WTC11 (cell line): ENCODE measurements at regions not wholly inside any gene's neighbourhood (a gene's known extent, or its start where the extent isn't known, plus 50 kb on each side); places are given as distances from the start of the nearest gene placed in this dataset.

Experiments used
- ATAC-seq: fragments of 200-7000 bp; cut with Tn5 transposase; 2 replicates; pipeline ENCODE4 v1.10.0; 2021; ENCODE audit warnings: mild to moderate bottlenecking, moderate library complexity
- CTCF ChIA-PET: fragments of 300-600 bp; sonication (Branson Sonifier 250); formaldehyde crosslinking; loops from one replicate; lab custom pipeline; 2021; ENCODE audit warnings: antibody characterized with exemption; lab: Charles Lee
- POLR2A ChIA-PET: fragments of 350-600 bp; sonication (Branson Sonifier 250); formaldehyde crosslinking; loops from one replicate; lab custom pipeline; 2021; ENCODE audit warnings: antibody characterized with exemption; lab: Charles Lee
- DNase-seq: peaks from one replicate; pipeline ENCODE4 v3.0.0; 2021; ENCODE audit warnings: low spot score
- H3K27ac Mint-ChIP-seq: 2 replicates; pipeline ENCODE4 v1.8.0; 2021; ENCODE audit warnings: mixed read lengths
- H3K27me3 Mint-ChIP-seq: 2 replicates; pipeline ENCODE4 v1.8.0; 2021; ENCODE audit warnings: low read depth, mild to moderate bottlenecking, moderate library complexity, mixed read lengths
- H3K36me3 Mint-ChIP-seq: 2 replicates; pipeline ENCODE4 v1.8.0; 2021; ENCODE audit warnings: mixed read lengths
- H3K4me1 Mint-ChIP-seq: 2 replicates; pipeline ENCODE4 v1.8.0; 2022; ENCODE audit warnings: mixed read lengths
- H3K4me3 Mint-ChIP-seq: 2 replicates; pipeline ENCODE4 v1.8.0; 2021; ENCODE audit warnings: mild to moderate bottlenecking, moderate library complexity, mixed read lengths
- H3K9me3 Mint-ChIP-seq: 2 replicates; pipeline ENCODE4 v1.8.0; 2021; ENCODE audit warnings: mixed read lengths
- AFF4 ChIP-seq: sonication (generic); formaldehyde crosslinking; IDR thresholded peaks from 2 replicates; pipeline ENCODE4 v1.8.1; 2023; ENCODE audit warnings: mild to moderate bottlenecking, missing genetic modification reagents, borderline replicate concordance
- CBFB ChIP-seq: sonication (generic); formaldehyde crosslinking; IDR thresholded peaks from 2 replicates; pipeline ENCODE4 v1.8.1; 2022; ENCODE audit warnings: mild to moderate bottlenecking, low read depth, missing genetic modification reagents
- ELF4 ChIP-seq: sonication (generic); formaldehyde crosslinking; IDR thresholded peaks from 2 replicates; pipeline ENCODE4 v1.8.1; 2022; ENCODE audit warnings: low read depth, mild to moderate bottlenecking, moderate library complexity, missing genetic modification reagents
- ETV6 ChIP-seq: sonication (generic); formaldehyde crosslinking; IDR thresholded peaks from 2 replicates; pipeline ENCODE4 v1.8.1; 2022; ENCODE audit warnings: mild to moderate bottlenecking, missing genetic modification reagents
- GRHL2 ChIP-seq: fragments of 250-450 bp; sonication (Bioruptor Pico); IDR thresholded peaks from 2 replicates; pipeline ENCODE4 v1.8.0; 2022; ENCODE audit warnings: mild to moderate bottlenecking, moderate library complexity; ENCODE audit not compliant: insufficient replicate concordance, severe bottlenecking
- IRF1 ChIP-seq: sonication (generic); formaldehyde crosslinking; IDR thresholded peaks from 2 replicates; pipeline ENCODE4 v1.8.0; 2023; ENCODE audit warnings: missing genetic modification reagents
- KAT7 ChIP-seq: sonication (generic); formaldehyde crosslinking; IDR thresholded peaks from 2 replicates; pipeline ENCODE4 v1.8.1; 2023; ENCODE audit warnings: missing genetic modification reagents, mild to moderate bottlenecking, borderline replicate concordance
- MYBL2 ChIP-seq: sonication (generic); formaldehyde crosslinking; IDR thresholded peaks from 2 replicates; pipeline ENCODE4 v1.8.1; 2023; ENCODE audit warnings: mild to moderate bottlenecking, moderate library complexity, missing genetic modification reagents
- PREB ChIP-seq: sonication (generic); formaldehyde crosslinking; IDR thresholded peaks from 2 replicates; pipeline ENCODE4 v1.8.1; 2022; ENCODE audit warnings: mild to moderate bottlenecking, missing genetic modification reagents, moderate library complexity, borderline replicate concordance
- SP1 ChIP-seq: sonication (generic); formaldehyde crosslinking; conservative IDR thresholded peaks from 2 replicates; pipeline ENCODE4 v1.8.1; 2022; ENCODE audit warnings: missing genetic modification reagents
- STAT6 ChIP-seq: sonication (generic); formaldehyde crosslinking; conservative IDR thresholded peaks from 2 replicates; pipeline ENCODE4 v1.8.1; 2023; ENCODE audit warnings: mild to moderate bottlenecking, low read depth, missing genetic modification reagents, moderate library complexity
- TCF7 ChIP-seq: sonication (generic); formaldehyde crosslinking; IDR thresholded peaks from 2 replicates; pipeline ENCODE4 v1.8.0; 2022; ENCODE audit warnings: mild to moderate bottlenecking, low read depth, missing genetic modification reagents, moderate library complexity
- TEAD4 ChIP-seq: sonication (generic); formaldehyde crosslinking; IDR thresholded peaks from 2 replicates; pipeline ENCODE4 v1.8.0; 2022; ENCODE audit warnings: mild to moderate bottlenecking, missing genetic modification reagents
- ZNF219 ChIP-seq: sonication (generic); formaldehyde crosslinking; IDR thresholded peaks from 2 replicates; pipeline ENCODE4 v1.8.0; 2023; ENCODE audit warnings: missing genetic modification reagents, mild to moderate bottlenecking, borderline replicate concordance
- ZNF423 ChIP-seq: fragments of 250-450 bp; sonication (Bioruptor Pico); IDR thresholded peaks from 2 replicates; pipeline ENCODE4 v2.1.2; 2022; ENCODE audit warnings: mild to moderate bottlenecking, moderate library complexity
- ZNF512 ChIP-seq: sonication (generic); formaldehyde crosslinking; IDR thresholded peaks from 2 replicates; pipeline ENCODE4 v1.8.1; 2022; ENCODE audit warnings: missing genetic modification reagents, borderline replicate concordance

GRCh38 chr3:115380883-115381572 is 233.9 kb upstream of the ZBTB20 start:
- peaks cover 22% of the 10 kb centered on the region for H3K9me3 Mint-ChIP-seq
- no peak for ATAC-seq
- ChIA-PET CTCF (interaction anchor here (1.2 kb wide), 1 partner anchor 9 kb away, joined by 3 read pairs; no protein-coding TSS in a partner anchor), POLR2A (no interaction called here)
- peaks cover 12% of the 10 kb centered on the region for H3K36me3 Mint-ChIP-seq
- no peak overlapping the region for H3K4me3 Mint-ChIP-seq
- peaks cover 8% of the 10 kb centered on the region for H3K4me1 Mint-ChIP-seq
- H3K27me3 Mint-ChIP-seq = no peaks in the 10 kb centered on the region
- DNase-seq = no peak
- TF ChIP-seq ZNF423 (CRISPR knock-in tag) (no peak), TEAD4 (CRISPR knock-in tag) (no peak), PREB (CRISPR knock-in tag) (no peak), AFF4 (CRISPR knock-in tag) (no peak), ZNF219 (CRISPR knock-in tag) (no peak), KAT7 (CRISPR knock-in tag) (no peak)
- no peak overlapping the region for H3K27ac Mint-ChIP-seq

- DNase-seq (no peak), ATAC-seq (no peak)
- ChIA-PET POLR2A (no interaction called here), CTCF (interaction anchor here (1.2 kb wide), 1 partner anchor 8 kb away, joined by 3 read pairs; no protein-coding TSS in a partner anchor)
- no peaks in the 10 kb centered on the region for H3K27me3 Mint-ChIP-seq
- H3K27ac Mint-ChIP-seq = no peak overlapping the region
- peaks cover 22% of the 10 kb centered on the region for H3K9me3 Mint-ChIP-seq
- H3K4me3 Mint-ChIP-seq = no peak overlapping the region
- H3K4me1 Mint-ChIP-seq = peaks cover 13% of the 10 kb centered on the region
- peaks cover 12% of the 10 kb centered on the region for H3K36me3 Mint-ChIP-seq
- TF ChIP-seq GRHL2 (CRISPR knock-in tag) (no peak), ELF4 (no peak), SP1 (CRISPR knock-in tag) (no peak), CBFB (CRISPR knock-in tag) (no peak), TEAD4 (CRISPR knock-in tag) (no peak), AFF4 (CRISPR knock-in tag) (no peak), STAT6 (CRISPR knock-in tag) (no peak), ETV6 (CRISPR knock-in tag) (no peak), IRF1 (CRISPR knock-in tag) (no peak), TCF7 (CRISPR knock-in tag) (no peak), ZNF423 (CRISPR knock-in tag) (no peak), MYBL2 (no peak), ZNF512 (CRISPR knock-in tag) (no peak)
- TF ChIP-seq, all 79 proteins: peak for 0
Observed at GRCh38 chr3:115381573-115381912, 234.5 kb upstream of the ZBTB20 start.
